HG02870 (cell line): ENCODE measurements at regions not wholly inside any gene's neighbourhood (a gene's known extent, or its start where the extent isn't known, plus 50 kb on each side); places are given as distances from the start of the nearest gene placed in this dataset.

ENCODE experiments used
- ATAC-seq: cut with Tn5 transposase; IDR thresholded peaks from one replicate; pipeline ENCODE4 v1.9.1; 2021; ENCODE audit warnings: mild to moderate bottlenecking, moderate library complexity; ENCODE audit not compliant: unreplicated experiment

DNA sequence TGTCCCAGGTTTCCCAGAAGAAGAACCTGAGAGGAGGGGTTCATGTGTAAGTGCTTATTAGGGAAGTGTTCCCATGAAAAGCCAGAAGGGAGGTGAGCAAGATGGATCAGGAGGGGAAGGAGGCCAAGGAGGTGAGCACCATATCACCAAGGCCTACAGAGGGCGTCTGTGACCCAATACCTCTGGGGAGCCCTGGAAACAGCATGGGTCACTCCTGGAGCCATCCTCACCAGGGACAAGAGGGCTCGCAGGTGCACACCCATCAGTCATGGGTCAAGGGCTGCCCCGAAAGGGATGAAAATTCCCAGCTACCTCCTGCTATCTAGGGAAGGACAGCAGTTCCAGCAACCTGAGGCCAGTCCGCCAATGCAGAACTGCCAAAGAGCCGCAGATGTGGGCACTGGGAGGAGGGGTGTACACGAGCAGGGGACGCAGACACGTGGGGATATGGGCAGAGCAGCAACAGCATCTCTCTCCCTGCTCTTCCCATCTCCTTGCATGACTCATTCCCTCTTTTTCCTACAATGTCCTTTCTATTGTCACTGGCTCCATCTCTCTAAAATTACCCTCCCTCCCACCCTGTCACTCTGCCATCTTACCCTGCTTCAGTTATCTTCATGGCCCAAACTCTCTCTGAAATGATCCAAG, 167.6 kb upstream of the FSTL4 start:
- ATAC-seq, result no peak

- ATAC-seq, result no peak
Measured at GRCh38 chr5:133778636-133779035, 166.3 kb upstream of the FSTL4 start.

- ATAC-seq, result no peak
Measured at GRCh38 chr5:133777951-133778350, 165.6 kb upstream of the FSTL4 start.

- no peak for ATAC-seq
Measured at GRCh38 chr5:133775584-133776304, 163.4 kb upstream of the FSTL4 start.

DNA sequence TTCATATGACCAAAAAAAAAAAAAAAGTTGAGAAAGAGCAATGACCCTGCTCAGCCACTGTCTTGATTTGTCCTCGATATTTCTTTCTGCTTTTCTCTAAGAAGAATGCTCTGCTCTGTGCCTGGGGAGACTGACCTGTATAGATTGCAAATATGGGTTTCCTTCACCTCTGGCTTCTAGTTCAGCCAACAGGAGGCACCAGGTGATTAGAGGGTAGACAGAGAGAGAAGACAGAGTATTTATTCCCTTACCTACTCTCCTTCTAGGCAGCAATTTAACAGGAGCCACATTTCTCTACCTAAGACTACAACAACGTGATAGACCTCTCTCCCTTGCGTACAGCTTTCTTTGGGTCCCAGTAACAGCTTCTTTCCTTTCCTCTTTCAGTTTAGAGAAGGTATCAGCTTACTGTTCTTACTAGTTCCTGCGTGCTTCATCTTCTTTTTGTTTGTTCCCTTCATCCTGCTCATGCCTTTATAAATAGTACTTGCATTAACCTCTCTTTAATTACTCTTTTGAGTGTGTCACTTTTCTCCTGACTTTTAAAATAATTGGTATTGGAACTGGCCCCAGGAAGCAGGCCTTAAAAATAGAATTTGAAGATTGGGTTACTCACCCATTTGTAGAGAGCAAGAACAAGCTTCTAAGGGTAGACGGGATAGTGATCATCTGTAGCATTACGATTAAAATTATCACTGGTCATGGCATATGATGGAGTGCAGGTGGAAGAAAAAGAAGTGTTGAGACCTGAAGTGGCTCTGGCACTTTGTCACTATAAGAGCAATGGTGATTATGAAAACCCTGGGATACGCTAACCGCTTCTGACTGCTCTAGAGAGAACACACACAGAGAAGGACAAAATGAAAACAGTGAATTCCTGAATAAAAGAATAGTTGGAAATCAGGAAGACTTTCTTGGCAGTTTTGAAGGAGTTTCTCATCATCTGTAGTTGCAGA, 161.2 kb upstream of the FSTL4 start:
- no peak for ATAC-seq

DNA sequence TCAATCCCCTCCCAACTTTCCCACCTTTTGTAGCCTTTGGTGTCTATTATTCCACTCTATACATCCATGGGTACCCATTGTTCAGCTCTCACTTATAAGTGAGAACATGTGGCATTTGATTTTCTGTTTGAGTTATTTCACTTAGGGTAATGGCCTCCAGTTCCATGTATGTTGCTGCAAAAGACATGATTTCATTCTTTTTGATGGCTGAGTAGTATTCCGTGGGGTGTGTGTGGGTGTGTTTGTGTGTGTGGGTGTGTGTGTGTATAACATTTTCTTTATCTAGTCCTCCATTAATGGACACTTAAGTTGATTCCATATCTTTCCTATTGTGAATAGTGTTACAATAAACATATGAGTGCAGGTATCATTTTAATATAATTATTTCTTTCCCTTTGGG, 157.5 kb upstream of the FSTL4 start:
- ATAC-seq, result no peak

GRCh38 chr5:133763744-133764143, 151.4 kb upstream of the FSTL4 start:
- no peak for ATAC-seq

DNA sequence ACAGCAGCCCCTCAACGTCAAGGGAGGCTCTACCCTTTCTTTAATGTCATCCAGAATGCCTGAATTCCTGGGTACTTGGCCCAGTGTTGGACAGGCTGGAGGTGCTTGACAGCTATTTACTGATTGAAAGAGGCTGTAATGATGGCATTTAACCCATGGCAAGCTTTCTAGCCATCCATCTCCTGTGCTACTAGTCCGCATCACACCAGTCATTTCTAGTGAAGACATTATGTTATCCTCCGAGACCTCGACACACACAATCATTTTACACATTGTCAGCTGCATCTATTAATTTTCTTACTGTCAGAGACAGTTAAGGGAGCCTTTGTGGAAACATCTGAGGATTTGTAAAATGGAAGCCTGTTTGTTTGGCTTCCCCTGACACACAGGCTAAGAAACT, 149.3 kb upstream of the FSTL4 start:
- no peak for ATAC-seq

DNA sequence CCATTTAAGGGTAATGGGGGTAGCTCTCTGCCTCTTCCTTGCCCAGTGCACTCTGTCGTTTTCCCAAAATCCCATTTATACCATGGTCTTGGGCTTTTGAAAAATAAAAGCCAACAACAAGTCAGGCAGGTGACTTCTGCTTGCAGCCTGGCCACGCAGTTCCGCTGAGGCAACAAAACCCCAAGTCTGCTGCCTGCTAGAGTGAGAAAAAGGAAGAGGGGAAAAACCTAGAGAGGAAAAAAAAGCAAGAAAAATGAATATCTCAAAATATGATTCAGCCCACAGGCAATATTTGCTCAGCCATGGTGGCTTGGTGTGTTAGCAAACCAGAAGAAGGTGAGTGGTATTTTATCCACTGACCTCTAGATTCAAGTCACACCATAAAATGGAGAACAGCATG, 148.2 kb upstream of the FSTL4 start:
- no peak for ATAC-seq

DNA sequence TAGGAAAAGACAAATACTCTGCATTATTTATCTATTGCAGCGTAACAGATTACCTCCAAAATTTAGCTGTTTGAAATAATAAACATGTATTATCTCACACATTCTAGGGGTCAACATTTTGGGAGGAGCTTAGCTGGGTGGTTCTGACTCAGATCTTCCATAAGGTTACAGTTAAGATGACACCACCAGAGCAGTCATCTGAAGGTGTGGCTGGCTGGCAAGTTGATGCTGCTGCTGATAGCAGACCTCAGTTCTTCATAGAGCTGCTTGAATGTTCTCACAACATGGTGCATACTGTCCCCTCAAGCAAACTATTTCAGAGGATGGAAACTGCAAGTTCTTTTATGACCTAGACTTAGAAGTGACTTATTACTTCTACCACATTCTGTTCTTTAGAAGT, 146.3 kb upstream of the FSTL4 start:
- ATAC-seq, result no peak

GRCh38 chr5:133757396-133757945, 145.1 kb upstream of the FSTL4 start:
- ATAC-seq, result no peak

GRCh38 chr5:133756756-133757155, 144.4 kb upstream of the FSTL4 start:
- ATAC-seq, result no peak

DNA sequence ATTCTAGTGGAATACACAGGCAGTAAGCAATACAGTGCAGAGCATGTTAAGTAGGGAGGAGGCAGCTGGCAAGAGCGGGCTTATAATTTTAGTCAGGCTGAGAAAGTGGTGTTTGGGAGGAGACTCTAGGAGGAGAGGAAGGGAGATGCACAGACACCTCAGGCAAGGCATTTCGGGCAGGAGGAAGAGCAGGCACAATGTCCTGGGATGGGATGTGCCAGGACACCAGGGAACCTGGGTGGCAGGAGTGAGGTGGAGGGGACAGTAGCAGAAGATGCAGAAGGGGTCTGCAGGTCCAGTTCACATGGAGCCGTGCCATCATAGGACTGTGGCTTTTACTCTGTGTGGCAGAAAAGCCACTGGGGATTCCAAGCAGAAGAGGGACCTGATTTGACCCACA, 143.7 kb upstream of the FSTL4 start:
- ATAC-seq, result no peak

GRCh38 chr5:133754575-133755169, 142.3 kb upstream of the FSTL4 start:
- no peak for ATAC-seq

DNA sequence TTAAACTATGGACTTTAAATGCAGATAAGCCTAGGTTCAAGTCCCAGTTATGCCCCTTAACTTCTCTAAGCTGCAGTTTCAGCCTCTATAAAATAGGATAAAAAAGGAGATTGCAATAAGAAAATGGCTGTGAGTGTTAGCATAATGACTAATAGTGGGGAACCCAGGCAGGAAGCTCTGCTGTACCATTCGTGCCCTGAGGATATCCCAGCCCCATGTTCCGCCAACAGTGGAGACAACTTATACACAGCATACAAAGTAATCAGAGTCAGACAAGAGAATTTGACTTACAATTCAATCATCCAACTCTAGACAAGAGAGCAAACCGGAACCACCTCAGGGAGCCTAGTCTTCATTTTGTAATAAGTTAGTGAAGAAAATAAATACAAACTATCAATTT, 141.5 kb upstream of the FSTL4 start:
- ATAC-seq, result no peak

- no peak for ATAC-seq
Measured at GRCh38 chr5:133751846-133752245, 139.5 kb upstream of the FSTL4 start.

- ATAC-seq, result no peak
Measured at GRCh38 chr5:133751421-133751820, 139.1 kb upstream of the FSTL4 start.

- no peak for ATAC-seq
Measured at GRCh38 chr5:133750856-133751255, 138.5 kb upstream of the FSTL4 start.

DNA sequence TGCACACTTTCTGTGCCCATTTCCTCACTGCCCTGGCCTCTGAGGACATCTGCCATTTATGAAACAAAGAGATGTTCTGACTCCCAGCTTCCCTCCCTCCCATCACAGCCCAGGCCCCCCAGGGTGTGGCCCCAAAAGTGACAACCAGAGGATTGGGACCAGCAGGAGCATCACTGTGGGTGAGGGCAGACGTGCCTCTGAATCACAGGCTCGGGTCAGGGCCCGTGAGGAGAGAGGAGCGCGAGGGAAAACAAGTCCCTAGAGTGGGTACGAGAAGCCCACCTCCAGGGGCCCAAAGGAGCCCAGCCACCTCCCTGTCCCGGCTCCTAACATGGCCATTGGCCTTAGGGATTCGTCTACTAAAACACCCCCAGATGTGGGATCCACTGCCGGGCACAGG, 138.0 kb upstream of the FSTL4 start:
- ATAC-seq, result no peak

DNA sequence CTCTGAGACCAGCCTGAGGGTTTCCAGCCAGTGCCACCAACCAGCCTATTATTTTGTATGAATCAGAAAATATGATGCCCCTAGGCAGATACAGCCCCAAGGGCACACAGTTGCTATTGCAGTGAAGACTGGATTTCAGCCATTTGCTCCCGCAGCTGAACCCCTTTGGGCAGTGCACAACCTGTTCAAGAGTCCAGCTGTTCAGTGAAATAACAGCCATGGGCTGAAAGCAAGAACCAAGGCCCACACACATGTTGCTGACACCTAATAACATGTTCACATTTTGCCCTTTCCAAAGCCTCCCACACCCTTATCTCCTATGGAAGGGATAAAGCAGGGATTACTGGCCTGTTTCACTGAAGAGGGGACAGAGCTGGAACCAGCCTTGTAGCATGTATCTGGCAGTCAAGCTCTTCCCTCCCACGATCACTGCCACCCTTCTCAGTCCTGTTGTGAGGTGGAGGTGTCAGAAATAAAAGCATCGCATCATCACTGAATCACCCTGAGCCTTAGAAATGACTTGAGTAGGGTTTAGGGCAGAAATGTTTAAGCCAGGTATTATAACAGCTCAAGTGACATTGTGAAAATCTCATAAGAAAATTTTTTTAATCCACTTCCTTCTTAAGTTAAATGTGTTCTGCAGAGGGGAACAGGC, 137.1 kb upstream of the FSTL4 start:
- ATAC-seq, result no peak
